Astrocyte (in vitro differentiated cells and primary cell): ENCODE measurements at regions not wholly inside any gene's neighbourhood (a gene's known extent, or its start where the extent isn't known, plus 50 kb on each side); places are given as distances from the start of the nearest gene placed in this dataset.

Experiments used
- EZH2 ChIP-seq: IDR thresholded peaks from 2 replicates; pipeline ENCODE4 v1.6.1; 2012; ENCODE audit warnings: mild to moderate bottlenecking, low read length, inconsistent platforms; ENCODE audit not compliant: insufficient read depth
- TF ChIP-seq, protein P1 (sequence below): IDR thresholded peaks from 2 replicates; pipeline ENCODE4 v1.5.1; 2011; ENCODE audit warnings: low read depth, mild to moderate bottlenecking, inconsistent platforms, low read length, moderate library complexity; ENCODE audit not compliant: insufficient read depth

DNA sequence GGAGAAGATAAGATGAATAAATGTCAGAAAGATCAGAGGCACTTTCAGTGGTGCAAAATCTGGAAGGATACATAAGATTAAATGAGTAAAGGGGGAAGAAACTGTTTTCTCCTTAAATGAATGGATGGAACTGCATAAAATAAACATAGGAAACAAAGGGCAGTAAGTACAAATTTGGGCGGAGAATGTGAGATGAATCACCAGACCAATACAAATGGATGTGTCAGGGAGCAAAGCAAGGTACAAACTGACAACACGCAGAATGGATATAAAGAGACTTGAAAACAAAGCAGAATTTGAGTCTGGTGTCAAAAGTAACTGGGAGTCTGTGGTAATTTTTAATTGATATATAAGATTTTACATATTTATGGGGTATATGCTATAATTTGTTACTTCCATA, 175.3 kb upstream of the PCDH18 start:
- TF ChIP-seq, protein P1, sequence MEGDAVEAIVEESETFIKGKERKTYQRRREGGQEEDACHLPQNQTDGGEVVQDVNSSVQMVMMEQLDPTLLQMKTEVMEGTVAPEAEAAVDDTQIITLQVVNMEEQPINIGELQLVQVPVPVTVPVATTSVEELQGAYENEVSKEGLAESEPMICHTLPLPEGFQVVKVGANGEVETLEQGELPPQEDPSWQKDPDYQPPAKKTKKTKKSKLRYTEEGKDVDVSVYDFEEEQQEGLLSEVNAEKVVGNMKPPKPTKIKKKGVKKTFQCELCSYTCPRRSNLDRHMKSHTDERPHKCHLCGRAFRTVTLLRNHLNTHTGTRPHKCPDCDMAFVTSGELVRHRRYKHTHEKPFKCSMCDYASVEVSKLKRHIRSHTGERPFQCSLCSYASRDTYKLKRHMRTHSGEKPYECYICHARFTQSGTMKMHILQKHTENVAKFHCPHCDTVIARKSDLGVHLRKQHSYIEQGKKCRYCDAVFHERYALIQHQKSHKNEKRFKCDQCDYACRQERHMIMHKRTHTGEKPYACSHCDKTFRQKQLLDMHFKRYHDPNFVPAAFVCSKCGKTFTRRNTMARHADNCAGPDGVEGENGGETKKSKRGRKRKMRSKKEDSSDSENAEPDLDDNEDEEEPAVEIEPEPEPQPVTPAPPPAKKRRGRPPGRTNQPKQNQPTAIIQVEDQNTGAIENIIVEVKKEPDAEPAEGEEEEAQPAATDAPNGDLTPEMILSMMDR, result no peak
- TF ChIP-seq EZH2, result no peak
